HG03460 (cell line): ENCODE measurements at regions not wholly inside any gene's neighbourhood (a gene's known extent, or its start where the extent isn't known, plus 50 kb on each side); places are given as distances from the start of the nearest gene placed in this dataset.

Experiments used
- ATAC-seq: cut with Tn5 transposase; IDR thresholded peaks from one replicate; pipeline ENCODE4 v1.9.1; 2021; ENCODE audit not compliant: unreplicated experiment

GRCh38 chr7:23971031-23971430, 261.0 kb downstream of the STK31 start:
- ATAC-seq: no peak

DNA sequence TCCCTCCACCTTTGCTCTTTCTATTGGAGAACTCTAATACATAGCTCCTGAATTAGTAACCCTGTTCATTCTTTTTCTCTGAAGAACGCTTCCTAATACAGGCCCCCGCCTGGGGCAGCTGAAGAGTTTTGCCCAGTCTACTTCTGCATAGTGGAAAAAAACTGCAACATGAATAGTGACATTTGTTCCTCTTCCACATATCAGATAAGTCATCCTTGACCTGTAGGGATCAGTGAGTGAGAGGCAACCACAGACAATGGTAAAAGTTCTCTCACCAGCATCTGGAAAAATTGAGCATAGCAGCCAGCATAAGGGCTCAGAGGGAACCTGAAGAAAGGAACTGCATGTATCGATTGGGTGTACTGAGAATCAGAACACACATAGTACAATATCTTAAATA, 262.0 kb downstream of the STK31 start:
- no peak for ATAC-seq

- ATAC-seq: no peak
These were observed 263.2 kb downstream of the STK31 start for GRCh38 chr7:23973264-23973663.

DNA sequence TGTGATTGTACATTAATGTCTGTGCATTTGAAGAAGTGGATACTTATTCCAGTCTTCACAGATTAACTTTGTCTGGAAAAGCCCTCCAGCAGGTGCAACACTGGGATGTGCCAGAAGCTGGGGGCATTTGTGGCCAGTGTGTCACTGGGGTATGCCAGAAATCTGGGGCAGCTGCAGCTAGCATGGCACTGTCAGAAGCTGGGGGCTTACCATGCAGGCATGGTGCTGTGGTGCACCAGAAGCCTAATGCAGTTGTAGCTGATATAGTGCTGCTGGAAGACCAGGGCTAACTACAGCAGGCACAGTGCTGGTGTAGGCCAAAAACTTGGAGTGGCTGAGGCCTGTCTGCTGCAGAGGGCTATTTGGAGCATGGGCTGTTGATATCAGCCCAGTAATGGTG, 270.1 kb downstream of the STK31 start:
- ATAC-seq: no peak

- ATAC-seq: no peak
These were observed 271.3 kb downstream of the STK31 start for GRCh38 chr7:23981314-23981713.

- ATAC-seq: no peak
These were observed 271.7 kb downstream of the STK31 start for GRCh38 chr7:23981758-23982157.

- ATAC-seq: no peak
These were observed 278.5 kb upstream of the NPY start for GRCh38 chr7:24005517-24005916.

- ATAC-seq: no peak
These were observed 273.5 kb upstream of the NPY start for GRCh38 chr7:24010495-24010894.

GRCh38 chr7:24017519-24017918, 266.5 kb upstream of the NPY start:
- peak; percentile 70 for ATAC-seq

GRCh38 chr7:24018331-24018730, 265.7 kb upstream of the NPY start:
- no peak for ATAC-seq

DNA sequence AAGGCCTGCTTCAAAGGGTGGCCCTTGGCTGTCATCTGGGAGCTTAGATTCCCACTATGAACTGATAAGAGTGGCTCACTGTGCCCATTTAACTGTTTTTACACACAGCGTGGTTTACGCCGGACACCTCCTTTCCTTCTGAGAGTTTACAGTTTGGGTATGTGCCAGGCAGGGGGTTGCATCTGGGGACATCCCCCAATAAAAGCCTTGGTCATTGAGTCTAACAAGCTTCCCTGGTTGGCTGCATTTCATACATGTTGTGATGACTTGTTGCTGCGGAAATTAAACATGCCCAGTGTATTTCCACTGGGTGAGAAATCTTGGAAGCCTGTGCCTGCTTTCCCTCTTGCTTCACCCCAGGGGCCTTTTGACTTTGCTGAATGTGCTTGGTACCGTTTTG, 264.1 kb upstream of the NPY start:
- no peak for ATAC-seq

DNA sequence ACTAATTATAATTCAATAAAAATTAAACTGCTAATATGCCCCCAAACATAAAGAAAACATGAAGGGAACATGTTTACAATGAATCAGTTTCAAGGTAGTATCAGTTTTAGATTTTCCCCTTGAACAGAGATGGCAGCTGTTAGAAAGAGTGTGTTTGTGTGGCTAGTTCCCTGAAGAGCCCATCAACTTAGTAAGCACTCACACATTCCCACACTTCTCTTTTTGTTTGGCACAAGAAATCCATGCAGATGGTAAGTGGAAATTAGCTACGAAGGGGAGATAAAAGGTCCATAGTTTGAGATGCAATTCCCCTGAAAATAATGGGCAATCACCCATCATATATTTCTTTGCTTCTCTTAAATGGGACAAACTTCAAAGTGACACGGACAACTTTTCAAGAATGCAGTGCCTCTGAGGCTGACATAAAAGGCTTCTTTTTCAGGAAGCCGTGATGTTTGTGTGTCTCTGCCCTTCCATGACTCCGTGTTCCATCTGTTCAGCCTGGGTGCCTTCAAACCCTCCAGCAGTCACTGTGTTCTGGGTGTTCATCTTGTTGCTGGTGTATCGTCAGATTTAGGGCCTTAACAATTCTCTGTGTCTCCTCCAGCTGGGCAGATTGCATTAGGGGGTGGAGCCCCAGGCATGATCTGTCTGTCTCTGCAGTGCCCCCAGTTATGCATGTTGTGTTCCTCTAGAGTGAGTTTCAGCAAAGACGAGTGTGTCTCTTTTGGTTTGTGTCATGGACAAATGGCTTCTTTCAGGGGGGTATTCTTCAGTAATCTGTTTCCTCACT, 259.5 kb upstream of the NPY start:
- ATAC-seq: no peak

DNA sequence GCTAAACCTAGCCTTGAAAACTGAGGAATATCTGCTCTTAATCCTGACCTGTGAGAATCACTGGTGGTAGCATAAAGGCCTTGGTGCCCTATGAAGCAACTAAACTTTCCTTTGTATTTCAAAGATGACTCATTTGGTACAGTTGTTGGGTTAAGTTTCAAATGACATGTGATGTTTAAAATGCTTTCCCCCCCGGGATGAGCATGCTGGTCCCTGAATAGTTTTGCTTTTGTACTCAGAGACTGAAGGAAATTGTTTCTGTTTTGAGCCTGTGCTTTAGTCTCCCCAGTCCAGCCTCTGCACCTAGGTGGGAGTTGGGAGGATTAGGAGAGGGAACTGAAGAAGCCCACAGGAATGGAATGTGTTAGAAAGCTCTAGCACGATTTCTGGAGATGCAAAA, 258.9 kb upstream of the NPY start:
- no peak for ATAC-seq

- no peak for ATAC-seq
These were observed 258.2 kb upstream of the NPY start for GRCh38 chr7:24025765-24026164.

GRCh38 chr7:24026351-24026750, 257.6 kb upstream of the NPY start:
- ATAC-seq: no peak

GRCh38 chr7:24029068-24029467, 254.9 kb upstream of the NPY start:
- ATAC-seq: no peak

GRCh38 chr7:24034251-24034650, 249.7 kb upstream of the NPY start:
- no peak for ATAC-seq

GRCh38 chr7:24035366-24036032, 248.5 kb upstream of the NPY start:
- ATAC-seq: no peak

GRCh38 chr7:24036033-24036412, 248.0 kb upstream of the NPY start:
- no peak for ATAC-seq

GRCh38 chr7:24038993-24039392, 245.0 kb upstream of the NPY start:
- ATAC-seq: no peak

- no peak for ATAC-seq
These were observed 243.9 kb upstream of the NPY start for GRCh38 chr7:24039991-24040624.

GRCh38 chr7:24042028-24042427, 242.0 kb upstream of the NPY start:
- ATAC-seq: no peak
